H9 (cell line): ENCODE measurements at regions not wholly inside any gene's neighbourhood (a gene's known extent, or its start where the extent isn't known, plus 50 kb on each side); places are given as distances from the start of the nearest gene placed in this dataset.

ENCODE experiments used
- DNase-seq: peaks from one replicate; pipeline ENCODE4 v3.0.0-alpha.2; 2017
- H2AFZ ChIP-seq: one replicate; pipeline ENCODE4 v1.6.1; 2013; ENCODE audit warnings: mild to moderate bottlenecking, low read length, control low read depth, moderate library complexity
- H2AK5ac ChIP-seq: 2 replicates; pipeline ENCODE4 v1.6.1; 2013; ENCODE audit warnings: low read length, control low read depth, mixed read lengths; ENCODE audit not compliant: insufficient read length
- H2BK120ac ChIP-seq: one replicate; pipeline ENCODE4 v1.6.1; 2013; ENCODE audit warnings: low read depth, mild to moderate bottlenecking, low read length, control low read depth, inconsistent platforms; ENCODE audit not compliant: poor library complexity, severe bottlenecking
- H2BK12ac ChIP-seq: 2 replicates; pipeline ENCODE4 v1.6.1; 2013; ENCODE audit warnings: low read length, control low read depth, mixed read lengths, low read depth; ENCODE audit not compliant: insufficient read length
- H2BK15ac ChIP-seq: 2 replicates; pipeline ENCODE4 v1.6.1; 2013; ENCODE audit warnings: low read depth, low read length, control low read depth
- H2BK20ac ChIP-seq: one replicate; pipeline ENCODE4 v1.6.1; 2013; ENCODE audit warnings: low read depth, mild to moderate bottlenecking, low read length, control low read depth, inconsistent platforms; ENCODE audit not compliant: poor library complexity, severe bottlenecking
- H2BK5ac ChIP-seq: 2 replicates; pipeline ENCODE4 v1.6.1; 2013; ENCODE audit warnings: low read length, control low read depth, mixed read lengths; ENCODE audit not compliant: insufficient read length
- H3K14ac ChIP-seq: 2 replicates; pipeline ENCODE4 v1.6.1; 2013; ENCODE audit warnings: low read length, control low read depth; ENCODE audit not compliant: insufficient read depth
- H3K18ac ChIP-seq: 2 replicates; pipeline ENCODE4 v1.6.1; 2013; ENCODE audit warnings: low read depth, mild to moderate bottlenecking, mixed read lengths, low read length, control low read depth; ENCODE audit not compliant: insufficient read length
- H3K23ac ChIP-seq: 2 replicates; pipeline ENCODE4 v1.6.1; 2013; ENCODE audit warnings: low read length, control low read depth, mixed read lengths, low read depth; ENCODE audit not compliant: insufficient read length
- H3K23me2 ChIP-seq: 2 replicates; pipeline ENCODE4 v1.6.1; 2013; ENCODE audit warnings: low read depth, mild to moderate bottlenecking, mixed read lengths, low read length, control low read depth; ENCODE audit not compliant: insufficient read length, poor library complexity, severe bottlenecking
- H3K27ac ChIP-seq: 2 replicates; pipeline ENCODE4 v1.5.1; 2013; ENCODE audit warnings: low read length, control low read depth, mixed read lengths, low read depth; ENCODE audit not compliant: insufficient read length
- H3K27me3 ChIP-seq: 2 replicates; pipeline ENCODE4 v1.6.1; 2013; ENCODE audit warnings: low read length, control low read depth, inconsistent platforms; ENCODE audit not compliant: insufficient read depth
- H3K4ac ChIP-seq: 2 replicates; pipeline ENCODE4 v1.6.1; 2013; ENCODE audit warnings: low read depth, mild to moderate bottlenecking, control low read depth, inconsistent platforms, low read length, moderate library complexity
- H3K4me1 ChIP-seq: 2 replicates; pipeline ENCODE4 v1.6.1; 2013; ENCODE audit warnings: low read length, control low read depth, inconsistent platforms; ENCODE audit not compliant: insufficient read depth
- H3K4me2 ChIP-seq: 2 replicates; pipeline ENCODE4 v1.6.1; 2013; ENCODE audit warnings: low read length, control low read depth, mixed read lengths; ENCODE audit not compliant: insufficient read length, insufficient read depth
- H3K56ac ChIP-seq: 2 replicates; pipeline ENCODE4 v1.6.1; 2013; ENCODE audit warnings: low read depth, mild to moderate bottlenecking, mixed read lengths, low read length, control low read depth; ENCODE audit not compliant: insufficient read length
- H3K79me1 ChIP-seq: 2 replicates; pipeline ENCODE4 v1.6.1; 2013; ENCODE audit warnings: low read depth, mild to moderate bottlenecking, moderate library complexity, low read length, control low read depth, inconsistent platforms; ENCODE audit not compliant: insufficient read depth, poor library complexity, severe bottlenecking
- H3K79me2 ChIP-seq: 2 replicates; pipeline ENCODE4 v1.6.1; 2013; ENCODE audit warnings: low read length, control low read depth, inconsistent platforms; ENCODE audit not compliant: insufficient read depth
- H3K9ac ChIP-seq: 2 replicates; pipeline ENCODE4 v1.6.1; 2013; ENCODE audit warnings: low read length, control low read depth, mixed read lengths; ENCODE audit not compliant: insufficient read length; ENCODE audit errors: extremely low read depth
- H3K9me3 ChIP-seq: one replicate; pipeline ENCODE4 v1.6.1; 2013; ENCODE audit warnings: low read depth, low read length, inconsistent platforms; ENCODE audit not compliant: control insufficient read depth
- H3T11ph ChIP-seq: one replicate; pipeline ENCODE4 v1.6.1; 2013; ENCODE audit warnings: mild to moderate bottlenecking, low read length, control low read depth, inconsistent platforms
- H4K20me1 ChIP-seq: one replicate; pipeline ENCODE4 v1.6.1; 2013; ENCODE audit not compliant: control insufficient read depth, insufficient read length, insufficient read depth
- H4K5ac ChIP-seq: 2 replicates; pipeline ENCODE4 v1.6.1; 2013; ENCODE audit warnings: low read depth, mild to moderate bottlenecking, mixed read lengths, low read length, control low read depth; ENCODE audit not compliant: insufficient read length
- H4K8ac ChIP-seq: replicated peaks from 2 replicates; pipeline ENCODE4 v1.6.1; 2013; ENCODE audit warnings: low read length, control low read depth, mixed read lengths, low read depth; ENCODE audit not compliant: insufficient read length
- H4K91ac ChIP-seq: 2 replicates; pipeline ENCODE4 v1.6.1; 2013; ENCODE audit warnings: low read depth, mild to moderate bottlenecking, moderate library complexity, mixed read lengths, low read length, control low read depth; ENCODE audit not compliant: insufficient read length
- H3K27ac Mint-ChIP-seq, 3 experiments: 2 replicates in 2 of 3; 3 replicates in 1 of 3; pipeline ENCODE4 v1.8.0; 2020 to 2021; ENCODE audit warnings: mixed read lengths in 3 of 3, mild to moderate bottlenecking in 1 of 3, moderate library complexity in 1 of 3
- H3K27me3 Mint-ChIP-seq: 2 replicates; pipeline ENCODE4 v1.8.0; 2021; ENCODE audit warnings: low read depth, mild to moderate bottlenecking, moderate library complexity, mixed read lengths
- H3K36me3 Mint-ChIP-seq, 3 experiments: 2 replicates in 2 of 3; 3 replicates in 1 of 3; pipeline ENCODE4 v1.8.0; 2020 to 2021; ENCODE audit warnings: low read depth in 3 of 3, mixed read lengths in 3 of 3; ENCODE audit not compliant: insufficient read depth in 1 of 3
- H3K4me1 Mint-ChIP-seq, 2 experiments: 2 replicates each; pipeline ENCODE4 v1.8.0; 2020; ENCODE audit warnings: mixed read lengths in 2 of 2
- H3K4me3 Mint-ChIP-seq, 2 experiments: 2 replicates in 1 of 2; 3 replicates in 1 of 2; pipeline ENCODE4 v1.8.0; 2020 to 2021; ENCODE audit warnings: mild to moderate bottlenecking in 2 of 2, mixed read lengths in 2 of 2, moderate library complexity in 1 of 2
- H3K9me3 Mint-ChIP-seq, 2 experiments: 2 replicates in 1 of 2; 3 replicates in 1 of 2; pipeline ENCODE4 v1.8.0; 2020; ENCODE audit warnings: mild to moderate bottlenecking in 2 of 2, mixed read lengths in 2 of 2, moderate library complexity in 1 of 2
- CTCF ChIP-seq: fragments of 200-600 bp; sonication (generic); conservative IDR thresholded peaks from 3 replicates; pipeline ENCODE4 v1.8.0; 2021; ENCODE audit warnings: antibody characterized with exemption, mild to moderate bottlenecking

- H4K91ac ChIP-seq, result no peak overlapping the region
- no peak overlapping the region for H3K56ac ChIP-seq
- H3K4ac ChIP-seq, result no peak overlapping the region
- H3K36me3 Mint-ChIP-seq, result no peaks in the 10 kb centered on the region
- no peak overlapping the region for H3K27ac Mint-ChIP-seq
- H2BK12ac ChIP-seq, result no peak overlapping the region
- no peak overlapping the region for H3K27ac ChIP-seq
- H3T11ph ChIP-seq, result no peak overlapping the region
- no peak overlapping the region for H3K18ac ChIP-seq
- H3K79me1 ChIP-seq, result no peaks in the 10 kb centered on the region
- no peaks in the 10 kb centered on the region for H3K27me3 Mint-ChIP-seq
- no peak overlapping the region for H2BK5ac ChIP-seq
- no peaks in the 10 kb centered on the region for H3K27me3 ChIP-seq
- no peak for TF ChIP-seq CTCF
- H4K8ac ChIP-seq, result no peak overlapping the region
- H4K20me1 ChIP-seq, result no peaks in the 10 kb centered on the region
- H3K4me1 Mint-ChIP-seq, result no peaks in the 10 kb centered on the region
- no peak overlapping the region for H2BK20ac ChIP-seq
- H3K23me2 ChIP-seq, result no peaks in the 10 kb centered on the region
- H3K9me3 Mint-ChIP-seq, result peaks cover 0 to 1% of the 10 kb centered on the region in 2 experiments; a peak in 2 of 5 replicates
- H2BK120ac ChIP-seq, result no peak overlapping the region
- H2AK5ac ChIP-seq, result no peak overlapping the region
- no peaks in the 10 kb centered on the region for H3K9me3 ChIP-seq
- H3K14ac ChIP-seq, result no peak overlapping the region
- H3K4me3 Mint-ChIP-seq, result no peak overlapping the region
- no peak overlapping the region for H4K5ac ChIP-seq
- no peak for DNase-seq
- H3K9ac ChIP-seq, result no peak overlapping the region
- no peaks in the 10 kb centered on the region for H3K79me2 ChIP-seq
- no peaks in the 10 kb centered on the region for H3K4me1 ChIP-seq
- H3K4me2 ChIP-seq, result no peak overlapping the region
- no peak overlapping the region for H2AFZ ChIP-seq
- no peak overlapping the region for H2BK15ac ChIP-seq
- H3K23ac ChIP-seq, result no peak overlapping the region
Observed at GRCh38 chr12:60535363-60535762, 939.5 kb downstream of the SLC16A7 start.
